ENCODE measurements at regions not wholly inside any gene's neighbourhood (a gene's known extent, or its start where the extent isn't known, plus 50 kb on each side); places are given as distances from the start of the nearest gene placed in this dataset.

DNA sequence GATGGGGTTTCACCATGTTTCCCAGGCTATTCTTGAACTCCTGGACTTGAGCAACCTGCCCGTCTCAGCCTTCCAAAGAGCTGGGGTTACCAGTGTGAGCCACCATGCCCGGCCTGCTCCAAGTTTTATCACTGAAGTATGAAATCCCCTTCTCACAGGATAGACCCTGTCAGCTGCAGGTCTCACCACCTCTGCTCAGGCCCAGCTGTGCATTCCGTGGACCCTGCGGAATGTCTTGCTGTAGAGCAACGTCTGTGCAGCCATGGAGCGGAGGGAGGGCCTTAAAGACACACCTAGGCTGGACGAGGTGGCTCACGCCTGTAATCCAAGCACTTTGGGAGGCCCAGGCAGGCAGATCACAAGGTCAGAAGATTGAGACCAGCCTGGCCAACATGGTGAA, 625.4 kb downstream of the BRD1 start:
- no peak for TF ChIP-seq TCF7L2 (IDR thresholded peaks at IDR 0.05; ENCODE audit: low read depth, low read length)
- TF ChIP-seq, protein P1, sequence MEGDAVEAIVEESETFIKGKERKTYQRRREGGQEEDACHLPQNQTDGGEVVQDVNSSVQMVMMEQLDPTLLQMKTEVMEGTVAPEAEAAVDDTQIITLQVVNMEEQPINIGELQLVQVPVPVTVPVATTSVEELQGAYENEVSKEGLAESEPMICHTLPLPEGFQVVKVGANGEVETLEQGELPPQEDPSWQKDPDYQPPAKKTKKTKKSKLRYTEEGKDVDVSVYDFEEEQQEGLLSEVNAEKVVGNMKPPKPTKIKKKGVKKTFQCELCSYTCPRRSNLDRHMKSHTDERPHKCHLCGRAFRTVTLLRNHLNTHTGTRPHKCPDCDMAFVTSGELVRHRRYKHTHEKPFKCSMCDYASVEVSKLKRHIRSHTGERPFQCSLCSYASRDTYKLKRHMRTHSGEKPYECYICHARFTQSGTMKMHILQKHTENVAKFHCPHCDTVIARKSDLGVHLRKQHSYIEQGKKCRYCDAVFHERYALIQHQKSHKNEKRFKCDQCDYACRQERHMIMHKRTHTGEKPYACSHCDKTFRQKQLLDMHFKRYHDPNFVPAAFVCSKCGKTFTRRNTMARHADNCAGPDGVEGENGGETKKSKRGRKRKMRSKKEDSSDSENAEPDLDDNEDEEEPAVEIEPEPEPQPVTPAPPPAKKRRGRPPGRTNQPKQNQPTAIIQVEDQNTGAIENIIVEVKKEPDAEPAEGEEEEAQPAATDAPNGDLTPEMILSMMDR (IDR thresholded peaks at IDR 0.05), result no peak

All from Panc1 (cell line).